ENCODE measurements at regions not wholly inside any gene's neighbourhood (a gene's known extent, or its start where the extent isn't known, plus 50 kb on each side); places are given as distances from the start of the nearest gene placed in this dataset.

GRCh38 chr2:125901278-125901677 is 754.7 kb upstream of the GYPC start:
- DNase-seq, result no peak
- no peak for ATAC-seq
- H3K27ac ChIP-seq, result no peak overlapping the region
- H3K36me3 ChIP-seq, result no peaks in the 10 kb centered on the region
- TF ChIP-seq CTCF (IDR thresholded peaks at IDR 0.05 in 4 of 5, conservative IDR thresholded peaks at IDR 0.05 in 1 of 5), result no peak
- TF ChIP-seq POLR2A (IDR thresholded peaks at IDR 0.05), result no peak
- H3K4me3 ChIP-seq, result no peak overlapping the region
- in situ Hi-C loops (cut with MboI; ENCODE audit: low sequenced_read_pairs in 4 of 4), result no loop called here
- no peaks in the 10 kb centered on the region for H3K27me3 ChIP-seq
- no peaks in the 10 kb centered on the region for H3K9me3 ChIP-seq
- H3K4me1 ChIP-seq, result no peaks in the 10 kb centered on the region
- intact Hi-C loops (cut with DNase I; ENCODE audit: low total_unique reads), result no loop called here

- in situ Hi-C loops (cut with MboI; ENCODE audit: low sequenced_read_pairs in 4 of 4) (no loop called here), intact Hi-C loops (cut with DNase I; ENCODE audit: low total_unique reads) (no loop called here)
- ATAC-seq (no peak), DNase-seq (no peak)
- Histone ChIP-seq H3K27ac (no peak overlapping the region), H3K4me1 (no peaks in the 10 kb centered on the region), H3K36me3 (no peaks in the 10 kb centered on the region), H3K9me3 (no peaks in the 10 kb centered on the region), H3K4me3 (no peak overlapping the region), H3K27me3 (no peaks in the 10 kb centered on the region)
- TF ChIP-seq CTCF (IDR thresholded peaks at IDR 0.05 in 4 of 5, conservative IDR thresholded peaks at IDR 0.05 in 1 of 5), result no peak
- no peak for TF ChIP-seq POLR2A (IDR thresholded peaks at IDR 0.05)
Measured at GRCh38 chr2:125925891-125926546, 729.9 kb upstream of the GYPC start.

GRCh38 chr2:125935559-125935958 is 720.4 kb upstream of the GYPC start:
- no peaks in the 10 kb centered on the region for H3K36me3 ChIP-seq
- no peaks in the 10 kb centered on the region for H3K4me1 ChIP-seq
- H3K4me3 ChIP-seq, result no peak overlapping the region
- H3K9me3 ChIP-seq, result no peaks in the 10 kb centered on the region
- H3K27ac ChIP-seq, result no peak overlapping the region
- DNase-seq (no peak), ATAC-seq (no peak)
- in situ Hi-C loops (cut with MboI; ENCODE audit: low sequenced_read_pairs in 4 of 4) (no loop called here), intact Hi-C loops (cut with DNase I; ENCODE audit: low total_unique reads) (no loop called here)
- H3K27me3 ChIP-seq, result no peaks in the 10 kb centered on the region
- TF ChIP-seq POLR2A (IDR thresholded peaks at IDR 0.05) (no peak), CTCF (IDR thresholded peaks at IDR 0.05 in 4 of 5, conservative IDR thresholded peaks at IDR 0.05 in 1 of 5) (no peak)

GRCh38 chr2:125942585-125943424 is 713.2 kb upstream of the GYPC start:
- Histone ChIP-seq H3K27me3 (no peaks in the 10 kb centered on the region), H3K36me3 (no peaks in the 10 kb centered on the region), H3K9me3 (no peaks in the 10 kb centered on the region), H3K27ac (no peak overlapping the region), H3K4me1 (no peaks in the 10 kb centered on the region), H3K4me3 (no peak overlapping the region)
- DNase-seq (no peak), ATAC-seq (no peak)
- TF ChIP-seq POLR2A (IDR thresholded peaks at IDR 0.05) (no peak), CTCF (IDR thresholded peaks at IDR 0.05 in 4 of 5, conservative IDR thresholded peaks at IDR 0.05 in 1 of 5) (no peak)
- intact Hi-C loops (cut with DNase I; ENCODE audit: low total_unique reads), result no loop called here
- in situ Hi-C loops (cut with MboI; ENCODE audit: low sequenced_read_pairs in 4 of 4), result no loop called here

Data from gastrocnemius medialis (tissue), 4 donors.